ENCODE measurements at regions not wholly inside any gene's neighbourhood (a gene's known extent, or its start where the extent isn't known, plus 50 kb on each side); places are given as distances from the start of the nearest gene placed in this dataset.
"Not testable (repeated sequence)": the region's sequence is repeated elsewhere in the genome, so short reads cannot be mapped to it uniquely, and the experiment has no call there.

DNA sequence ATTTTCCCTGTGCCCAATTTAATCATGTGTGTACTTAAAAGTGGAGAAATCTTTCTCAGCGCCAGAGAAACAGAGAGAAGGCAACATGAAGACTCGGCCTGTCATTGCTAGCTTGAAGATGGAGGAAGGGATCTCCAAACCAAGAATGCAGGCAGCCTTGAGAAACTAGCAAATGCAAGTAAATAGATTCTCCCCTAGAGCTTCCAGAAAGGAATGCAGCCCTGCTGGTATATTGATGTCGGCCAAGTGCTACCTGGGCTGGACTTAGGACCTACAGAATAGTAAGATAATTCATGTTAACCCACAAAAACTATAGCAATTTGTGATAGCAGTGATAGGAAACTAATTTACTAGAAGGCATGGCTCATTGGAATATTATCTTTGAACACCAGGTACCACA, 150.9 kb upstream of the ABI3BP start:
- DNase-seq (ENCODE audit: low read depth): no peak
- in situ Hi-C loops (cut with HindIII; ENCODE audit: low pct_unique_long_range_greater_than_20kb, low sequenced_read_pairs): no loop called here

DNA sequence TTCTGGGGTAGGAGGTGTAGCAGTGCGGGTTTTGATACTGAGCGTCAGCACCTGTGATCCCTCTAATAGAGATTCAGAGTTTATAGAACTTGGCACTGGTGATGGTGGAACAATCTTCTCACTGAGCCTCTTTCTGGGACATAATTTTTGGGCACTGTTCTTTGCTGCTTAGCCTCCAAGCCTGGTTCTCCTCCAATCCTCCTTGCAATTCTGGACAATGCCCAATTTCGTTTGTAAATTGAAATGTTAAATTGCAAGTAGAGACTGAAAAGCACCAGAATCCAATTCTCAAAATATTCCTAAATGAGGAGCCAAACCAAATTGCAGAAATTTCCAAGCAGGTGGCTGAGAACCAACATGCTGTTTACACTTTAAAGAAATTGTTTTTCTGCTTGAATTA, 149.8 kb upstream of the ABI3BP start:
- DNase-seq (ENCODE audit: low read depth): no peak
- in situ Hi-C loops (cut with HindIII; ENCODE audit: low pct_unique_long_range_greater_than_20kb, low sequenced_read_pairs): no loop called here

DNA sequence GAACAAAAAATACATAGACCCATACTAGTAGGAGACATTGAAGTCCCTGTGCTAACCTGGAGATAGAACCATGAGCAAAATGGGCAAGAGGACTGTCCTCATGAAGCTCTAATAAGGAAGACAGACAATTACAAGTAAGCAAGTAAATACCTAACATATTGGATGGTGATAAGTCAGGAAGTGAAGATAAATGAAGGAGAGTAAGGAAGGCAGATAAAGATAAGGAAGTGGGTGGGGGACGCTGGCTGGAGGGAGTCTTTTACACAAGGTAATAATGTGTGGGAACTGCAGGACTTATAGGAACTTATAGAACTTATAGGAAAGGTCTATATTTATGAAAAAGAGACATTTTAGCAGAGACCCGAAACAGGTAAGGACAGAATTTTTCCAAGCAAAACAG, 148.9 kb upstream of the ABI3BP start:
- in situ Hi-C loops (cut with HindIII; ENCODE audit: low pct_unique_long_range_greater_than_20kb, low sequenced_read_pairs): no loop called here
- DNase-seq (ENCODE audit: low read depth): no peak

DNA sequence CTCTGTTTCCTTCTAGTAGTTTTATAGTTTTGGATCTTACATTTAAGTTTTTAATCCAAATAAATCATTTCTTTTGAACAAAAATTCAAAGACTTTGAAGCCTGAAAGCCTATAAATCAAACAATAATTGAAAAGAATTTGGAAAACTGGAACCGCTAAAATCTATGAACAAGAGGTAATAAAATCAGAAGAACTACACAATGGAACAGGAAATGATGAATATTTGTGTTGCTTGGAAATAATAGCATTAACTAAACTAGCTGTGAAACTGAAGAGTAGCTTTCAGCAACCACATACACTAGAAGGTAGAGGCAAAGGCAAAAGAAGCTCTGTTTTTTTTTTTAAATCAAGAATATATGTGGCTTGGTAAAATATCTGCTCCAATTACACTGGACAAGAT, 147.9 kb upstream of the ABI3BP start:
- DNase-seq (ENCODE audit: low read depth): no peak
- in situ Hi-C loops (cut with HindIII; ENCODE audit: low pct_unique_long_range_greater_than_20kb, low sequenced_read_pairs): no loop called here

DNA sequence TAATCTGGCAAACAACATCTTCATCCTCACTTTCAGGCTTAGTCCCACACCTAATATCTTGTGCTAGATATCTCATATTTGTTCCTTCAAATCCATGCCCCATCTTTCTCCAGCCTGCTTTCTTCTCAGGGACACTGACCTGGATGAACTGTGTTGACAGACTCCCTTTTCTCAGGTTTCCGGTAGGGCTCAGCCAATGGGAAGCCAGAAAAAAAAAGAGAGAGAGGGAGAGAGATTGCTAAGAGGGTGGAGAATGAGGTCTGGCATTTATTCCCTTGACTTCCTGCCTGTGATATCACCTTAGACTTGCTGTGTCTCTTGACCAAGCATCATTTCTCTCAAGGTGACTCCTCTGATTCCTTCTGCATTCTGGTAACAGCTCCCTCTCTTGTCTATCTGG, 145.6 kb upstream of the ABI3BP start:
- in situ Hi-C loops (cut with HindIII; ENCODE audit: low pct_unique_long_range_greater_than_20kb, low sequenced_read_pairs): no loop called here
- DNase-seq (ENCODE audit: low read depth): no peak

DNA sequence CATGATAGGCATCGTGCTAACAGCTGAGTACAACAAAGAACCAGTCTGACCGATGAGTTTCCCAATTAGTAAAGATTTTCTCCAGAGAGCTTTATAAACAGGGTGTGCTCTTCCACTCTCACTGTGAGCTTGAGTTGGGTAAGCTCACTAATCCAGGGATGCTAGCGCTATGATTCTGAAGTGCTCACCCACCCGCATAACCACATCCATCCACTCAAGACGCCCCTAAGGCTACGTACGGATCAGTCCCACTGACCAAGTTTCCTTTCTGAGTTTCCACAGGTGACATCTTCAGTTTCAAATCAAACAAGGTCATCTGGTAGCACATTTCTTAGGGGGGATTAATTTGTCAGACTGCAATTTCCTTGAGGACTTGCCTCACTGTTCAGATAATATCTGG, 141.1 kb upstream of the ABI3BP start:
- in situ Hi-C loops (cut with HindIII; ENCODE audit: low pct_unique_long_range_greater_than_20kb, low sequenced_read_pairs): no loop called here
- DNase-seq (ENCODE audit: low read depth): no peak

DNA sequence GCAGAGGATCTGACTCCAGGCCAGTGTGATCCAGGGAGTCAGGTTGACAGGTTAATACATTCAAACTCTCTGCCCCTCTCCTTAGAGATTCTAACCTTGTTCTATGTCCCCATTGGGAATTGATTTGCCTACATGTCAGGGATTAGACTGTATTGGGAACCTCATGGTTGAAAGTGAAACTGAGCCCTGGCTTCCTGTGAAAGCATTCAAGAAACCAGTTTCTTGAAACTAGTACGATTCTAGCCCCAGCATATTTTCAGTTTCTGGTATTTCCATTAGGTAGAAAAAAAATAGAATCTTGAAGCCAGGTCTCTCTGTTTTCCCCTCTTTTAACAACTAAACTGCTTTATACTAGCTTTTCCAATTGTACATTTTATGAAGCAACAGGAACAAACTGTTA, 140.4 kb upstream of the ABI3BP start:
- in situ Hi-C loops (cut with HindIII; ENCODE audit: low pct_unique_long_range_greater_than_20kb, low sequenced_read_pairs): no loop called here
- DNase-seq (ENCODE audit: low read depth): no peak

DNA sequence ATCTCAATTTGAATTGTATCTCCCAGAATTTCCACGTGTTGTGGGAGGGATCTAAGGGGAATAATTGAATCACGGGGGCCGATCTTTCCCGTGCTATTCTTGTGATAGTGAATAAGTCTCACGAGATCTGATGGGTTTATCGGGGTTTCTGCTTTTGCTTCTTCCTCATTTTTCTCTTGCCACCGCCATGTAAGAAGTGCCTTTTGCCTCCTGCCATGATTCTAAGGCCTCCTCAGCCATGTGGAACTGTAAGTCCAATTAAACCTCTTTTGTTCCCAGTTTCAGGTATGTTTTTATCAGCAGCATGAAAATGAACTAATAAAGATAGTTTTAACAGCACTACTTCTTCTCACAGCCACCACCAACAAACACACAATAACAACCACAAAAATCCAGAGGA, 140.0 kb upstream of the ABI3BP start:
- DNase-seq (ENCODE audit: low read depth); in situ Hi-C loops (cut with HindIII; ENCODE audit: low pct_unique_long_range_greater_than_20kb, low sequenced_read_pairs): not testable (repeated sequence)

DNA sequence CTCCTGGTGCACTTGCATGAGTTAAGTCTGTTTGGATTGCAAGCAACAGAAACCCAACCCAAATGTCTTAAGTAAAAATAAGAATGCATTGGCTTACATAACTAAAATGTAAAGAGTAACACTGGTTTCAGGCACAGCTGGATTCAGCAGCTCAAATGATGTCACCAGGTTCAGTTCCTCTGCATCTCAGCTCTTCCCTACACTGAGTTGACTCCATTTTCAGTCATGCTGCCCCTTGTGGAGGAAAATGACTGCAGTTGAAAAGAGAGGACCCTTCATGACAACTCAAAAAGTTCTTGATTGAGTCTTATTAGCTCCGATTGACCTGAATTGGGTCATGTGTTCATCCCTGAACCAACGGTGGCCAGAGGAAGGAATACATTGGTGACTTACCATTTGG, 138.5 kb upstream of the ABI3BP start:
- DNase-seq (ENCODE audit: low read depth): no peak
- in situ Hi-C loops (cut with HindIII; ENCODE audit: low pct_unique_long_range_greater_than_20kb, low sequenced_read_pairs): no loop called here

DNA sequence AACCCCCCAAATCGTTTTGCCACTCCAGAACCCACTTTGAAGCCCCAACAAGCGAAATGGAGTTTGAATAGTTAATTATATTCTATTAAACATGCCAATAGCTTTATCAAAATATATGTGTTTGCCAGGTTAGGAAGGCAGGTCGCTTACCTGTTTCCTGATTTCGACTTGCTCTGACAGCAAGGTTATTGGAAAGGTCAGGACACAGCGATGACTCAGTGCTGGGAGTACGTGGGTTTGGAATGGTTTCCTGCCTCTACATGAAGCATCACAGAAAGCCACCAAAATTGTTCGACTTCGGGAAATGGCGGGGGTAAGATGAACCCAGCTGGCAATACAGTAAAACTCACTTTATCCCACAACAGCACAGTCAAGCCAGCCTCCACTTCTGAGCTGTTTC, 135.6 kb upstream of the ABI3BP start:
- in situ Hi-C loops (cut with HindIII; ENCODE audit: low pct_unique_long_range_greater_than_20kb, low sequenced_read_pairs): no loop called here
- no peak for DNase-seq (ENCODE audit: low read depth)

DNA sequence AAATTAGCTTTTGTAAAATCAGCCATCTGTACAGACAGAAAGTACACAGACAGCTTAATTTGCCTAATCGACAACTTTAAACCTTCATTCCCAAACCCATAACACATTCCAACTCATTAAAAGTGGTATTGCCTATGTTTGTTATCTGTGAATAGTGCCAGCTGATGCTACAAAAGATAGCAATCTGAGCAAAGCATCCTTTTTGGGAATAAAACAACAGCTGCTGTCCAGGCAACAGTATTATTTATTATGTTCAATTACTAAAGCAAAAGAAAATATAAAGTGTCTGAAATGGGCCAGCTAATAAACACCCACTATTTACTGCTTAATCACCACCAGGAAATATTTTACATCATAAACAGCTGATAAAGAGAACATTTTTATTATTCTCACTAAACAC, 134.8 kb upstream of the ABI3BP start:
- DNase-seq (ENCODE audit: low read depth): no peak
- in situ Hi-C loops (cut with HindIII; ENCODE audit: low pct_unique_long_range_greater_than_20kb, low sequenced_read_pairs): no loop called here

DNA sequence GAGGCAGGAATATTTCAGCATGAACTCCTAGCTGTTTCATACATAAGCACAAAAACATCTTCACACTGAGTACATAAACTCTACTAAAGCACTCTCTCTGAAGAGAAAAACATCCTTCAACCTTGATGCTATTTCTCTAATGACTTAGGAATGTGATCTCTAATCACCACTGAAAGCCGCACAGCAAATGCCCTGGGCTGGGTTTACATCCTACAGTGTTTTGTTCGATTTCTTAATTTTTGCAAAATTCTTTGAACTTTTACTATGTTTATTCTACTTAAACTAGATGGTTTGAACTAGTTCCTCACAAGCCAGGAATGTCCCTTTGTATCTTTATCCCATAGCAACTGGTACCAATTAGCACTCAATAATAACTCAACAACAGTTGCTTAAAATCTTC, 130.9 kb upstream of the ABI3BP start:
- no peak for DNase-seq (ENCODE audit: low read depth)
- in situ Hi-C loops (cut with HindIII; ENCODE audit: low pct_unique_long_range_greater_than_20kb, low sequenced_read_pairs): no loop called here

DNA sequence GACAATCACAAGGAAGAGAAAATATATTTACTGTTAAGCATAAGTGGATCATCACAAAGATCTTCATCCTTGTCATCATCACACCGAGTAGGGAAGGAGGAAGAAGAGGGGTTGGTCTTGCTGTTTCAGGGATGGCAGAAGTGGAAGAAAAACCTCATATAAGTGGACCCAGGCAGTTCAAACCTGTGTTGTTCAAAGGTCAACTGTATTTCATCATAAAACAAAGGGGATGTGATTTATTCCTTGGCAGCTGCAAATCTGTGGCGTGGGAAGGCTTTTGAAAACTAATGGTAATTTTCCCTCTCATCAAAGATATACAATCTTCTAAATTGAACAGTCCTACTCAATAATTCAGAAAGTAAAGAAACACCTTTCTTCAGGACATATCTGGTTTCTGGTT, 129.9 kb upstream of the ABI3BP start:
- in situ Hi-C loops (cut with HindIII; ENCODE audit: low pct_unique_long_range_greater_than_20kb, low sequenced_read_pairs): no loop called here
- no peak for DNase-seq (ENCODE audit: low read depth)

DNA sequence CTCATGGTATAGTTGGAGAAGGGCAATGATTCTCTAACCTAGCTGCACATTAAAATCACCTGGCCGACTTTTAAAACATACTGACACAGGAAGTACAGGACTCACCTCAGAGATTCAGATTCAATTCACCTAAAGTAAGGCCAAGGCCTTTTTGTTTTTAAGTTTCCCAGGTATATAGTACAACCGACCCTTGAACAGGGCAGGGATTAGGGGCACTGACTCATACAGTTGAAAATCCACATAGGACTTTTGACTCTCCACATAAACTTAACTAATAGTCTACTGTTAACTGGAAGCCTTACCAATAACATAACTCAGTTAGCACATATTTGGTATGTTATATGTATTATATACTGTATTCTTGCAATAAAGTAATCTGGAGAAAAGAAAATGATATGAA, 129.5 kb upstream of the ABI3BP start:
- DNase-seq (ENCODE audit: low read depth): no peak
- in situ Hi-C loops (cut with HindIII; ENCODE audit: low pct_unique_long_range_greater_than_20kb, low sequenced_read_pairs): no loop called here

DNA sequence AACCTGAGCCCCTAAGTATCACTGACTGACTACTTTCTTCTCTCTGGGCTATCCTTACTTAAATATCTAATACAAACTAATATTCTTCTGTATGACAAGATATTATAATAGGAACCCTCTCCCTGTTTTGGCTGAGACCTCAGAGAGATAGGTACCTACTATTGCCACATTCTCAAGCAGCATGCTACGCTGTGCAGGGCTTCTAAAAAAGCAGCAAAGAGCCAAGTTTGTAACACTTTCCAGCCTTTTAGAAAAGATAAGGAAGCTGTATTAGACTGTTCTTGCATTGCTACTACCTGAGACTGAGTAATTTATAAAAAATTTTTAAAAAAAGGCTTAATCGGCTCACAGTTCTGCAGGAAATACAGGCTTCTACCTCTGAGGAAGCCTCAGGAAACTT, 126.8 kb upstream of the ABI3BP start:
- in situ Hi-C loops (cut with HindIII; ENCODE audit: low pct_unique_long_range_greater_than_20kb, low sequenced_read_pairs): no loop called here
- DNase-seq (ENCODE audit: low read depth): no peak

DNA sequence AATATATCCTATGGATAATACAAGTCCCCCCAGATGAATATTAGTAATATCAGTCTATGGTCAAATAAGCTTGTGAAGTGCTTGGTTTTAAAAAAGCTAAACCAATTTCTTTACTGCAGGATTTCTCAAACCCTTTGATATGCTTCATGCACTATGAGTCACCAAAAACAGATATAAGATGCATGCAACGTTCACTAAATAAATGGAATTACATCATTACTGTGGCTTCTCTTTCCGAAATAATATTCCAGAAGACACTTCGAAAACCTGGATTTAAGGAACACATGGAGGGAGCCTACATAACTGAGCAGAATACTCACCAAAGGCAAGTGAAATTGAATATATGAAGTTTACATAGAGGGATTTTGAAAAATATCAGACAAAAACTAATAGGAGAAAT, 126.3 kb upstream of the ABI3BP start:
- no peak for DNase-seq (ENCODE audit: low read depth)
- in situ Hi-C loops (cut with HindIII; ENCODE audit: low pct_unique_long_range_greater_than_20kb, low sequenced_read_pairs): no loop called here

DNA sequence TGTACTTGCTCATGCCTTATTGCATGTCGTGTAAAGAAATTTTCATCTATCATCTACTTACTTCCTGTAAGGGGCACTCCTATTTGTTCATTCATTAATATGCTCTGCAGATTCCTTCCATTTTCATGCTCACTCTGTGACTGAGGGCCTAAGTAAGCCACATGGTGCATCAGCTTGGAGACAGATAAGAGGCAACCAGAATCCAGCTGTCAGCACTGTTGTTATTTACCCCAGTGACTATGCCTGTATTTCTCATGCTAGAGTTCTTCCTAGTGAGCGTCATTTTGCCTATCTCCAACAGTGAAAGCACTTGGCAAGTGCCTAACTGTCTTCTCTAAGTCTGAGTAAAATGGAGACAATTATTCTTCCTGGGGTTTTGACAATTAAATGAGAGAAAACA, 124.8 kb upstream of the ABI3BP start:
- in situ Hi-C loops (cut with HindIII; ENCODE audit: low pct_unique_long_range_greater_than_20kb, low sequenced_read_pairs): no loop called here
- no peak for DNase-seq (ENCODE audit: low read depth)

DNA sequence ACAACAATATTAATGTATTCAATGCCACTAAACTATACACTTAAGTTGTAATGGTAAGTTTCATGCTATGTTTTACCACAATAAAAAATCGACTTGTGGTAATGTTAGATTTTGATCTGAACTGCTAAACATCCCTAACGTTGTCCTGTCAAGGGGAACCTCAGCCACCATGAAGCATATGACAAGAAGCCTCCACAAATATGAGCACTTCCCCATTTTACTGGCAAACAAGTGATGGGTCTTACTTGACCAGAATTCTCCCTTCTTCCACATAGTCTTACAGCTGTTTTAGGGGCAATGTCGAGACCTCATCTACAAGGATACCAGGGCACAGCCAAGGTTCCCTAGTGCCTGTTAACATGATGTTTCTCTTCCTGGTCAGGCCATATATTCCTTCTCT, 124.2 kb upstream of the ABI3BP start:
- in situ Hi-C loops (cut with HindIII; ENCODE audit: low pct_unique_long_range_greater_than_20kb, low sequenced_read_pairs): no loop called here
- no peak for DNase-seq (ENCODE audit: low read depth)

DNA sequence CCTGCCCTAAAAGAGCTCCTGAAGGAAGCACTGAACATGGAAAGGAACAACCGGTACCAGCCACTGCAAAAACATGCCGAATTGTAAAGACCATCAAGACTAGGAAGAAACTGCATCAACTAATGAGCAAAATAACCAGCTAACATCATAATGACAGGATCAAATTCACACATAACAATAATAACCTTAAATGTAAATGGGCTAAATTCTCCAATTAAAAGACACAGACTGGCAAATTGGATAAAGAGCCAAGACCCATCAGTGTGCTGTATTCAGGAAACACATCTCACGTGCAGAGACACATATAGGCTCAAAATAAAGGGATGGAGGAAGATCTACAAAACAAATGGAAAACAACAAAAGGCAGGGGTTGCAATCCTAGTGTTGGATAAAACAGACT, 117.1 kb upstream of the ABI3BP start:
- not testable (repeated sequence) for DNase-seq (ENCODE audit: low read depth)

DNA sequence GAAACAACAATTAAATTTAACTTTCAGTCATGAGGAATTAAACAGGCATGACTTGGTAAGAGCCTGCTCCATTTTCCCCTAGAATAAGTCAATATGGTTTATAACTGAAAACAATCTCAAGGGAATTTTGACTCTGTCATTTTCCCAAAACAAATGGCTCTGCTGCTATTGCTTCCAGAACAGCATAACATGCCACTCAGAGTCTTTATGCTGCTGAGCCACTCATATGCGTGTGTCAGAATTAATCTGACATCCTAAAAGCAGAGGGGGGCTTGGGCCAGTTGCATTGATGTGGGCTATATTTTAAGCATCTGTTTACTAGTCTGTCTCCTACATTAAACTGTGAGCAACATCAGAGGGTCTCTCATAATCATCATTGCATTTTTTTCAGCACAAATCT, 111.1 kb upstream of the ABI3BP start:
- DNase-seq (ENCODE audit: low read depth): no peak
- in situ Hi-C loops (cut with HindIII; ENCODE audit: low pct_unique_long_range_greater_than_20kb, low sequenced_read_pairs): no loop called here

More for the DNA sequence above, 117.1 kb upstream of the ABI3BP start:
- in situ Hi-C loops (cut with HindIII; ENCODE audit: low pct_unique_long_range_greater_than_20kb, low sequenced_read_pairs): not testable (repeated sequence)

DNA sequence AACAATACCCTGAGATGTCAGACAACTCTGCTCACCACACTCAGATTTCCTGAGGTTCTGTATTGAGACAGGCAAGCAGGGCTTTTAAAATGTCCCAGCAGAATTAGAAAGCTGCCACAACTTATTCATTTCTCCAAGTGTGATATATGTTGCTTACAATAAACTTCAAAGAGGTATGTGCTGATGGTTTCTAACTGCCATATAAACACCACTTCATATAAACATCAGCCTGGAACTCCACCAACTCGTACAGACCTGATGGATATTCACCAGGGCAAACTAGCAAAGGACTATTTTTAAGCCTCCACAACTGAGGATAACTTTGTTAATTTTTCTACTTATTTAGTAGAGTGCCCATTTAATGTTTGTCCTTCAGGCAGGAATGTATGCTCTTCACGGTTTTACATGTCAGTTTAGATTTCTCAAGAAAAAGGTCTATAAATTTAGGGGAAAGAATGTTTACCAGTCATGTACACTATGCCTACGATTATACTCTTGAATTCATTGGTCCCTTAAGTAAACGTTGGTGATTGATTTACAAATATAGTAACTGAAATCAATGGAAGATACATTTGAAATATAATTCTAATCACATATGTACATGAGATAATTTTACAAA, 109.6 kb upstream of the ABI3BP start:
- in situ Hi-C loops (cut with HindIII; ENCODE audit: low pct_unique_long_range_greater_than_20kb, low sequenced_read_pairs): no loop called here
- no peak for DNase-seq (ENCODE audit: low read depth)

All from Caki2 (cell line).